SK-N-SH (cell line): ENCODE measurements at regions not wholly inside any gene's neighbourhood (a gene's known extent, or its start where the extent isn't known, plus 50 kb on each side); places are given as distances from the start of the nearest gene placed in this dataset.

Source experiments
- CTCF ChIA-PET: fragments of 300-600, 350-600 bp; formaldehyde crosslinking; extraction: SDS; loops from one replicate; lab custom pipeline; 2021; lab: Yijun Ruan, JAX
- POLR2A ChIA-PET: fragments of 350-600 bp; sonication (Branson Sonifier 250); formaldehyde crosslinking; extraction: SDS; loops from one replicate; lab custom pipeline; 2020; ENCODE audit warnings: antibody characterized with exemption, inconsistent platforms; lab: Yijun Ruan, JAX
- DNase-seq: peaks from one replicate; pipeline ENCODE4 v3.0.0; 2012
- H2AFZ ChIP-seq: fragments of 200-600 bp; sonication (generic); 2 replicates; pipeline ENCODE4 v1.8.1; 2016; ENCODE audit warnings: antibody characterized with exemption, mild to moderate bottlenecking, low read depth
- H3F3A ChIP-seq: fragments of 200-600 bp; sonication (generic); replicated peaks from 2 replicates; pipeline ENCODE3; 2016; ENCODE audit warnings: antibody characterized with exemption, mild to moderate bottlenecking; ENCODE audit not compliant: insufficient read depth
- H3K27ac ChIP-seq, 2 experiments: fragments of 200-500 bp in 1 of 2; fragments of 200-600 bp in 1 of 2; sonication (Bioruptor generic) in 1 of 2; sonication (generic), shearing (Covaris generic) in 1 of 2; 2 replicates each; pipeline versions ENCODE4 v1.5.1 to v1.6.1; 2014 to 2016; ENCODE audit warnings: low read depth in 2 of 2, inconsistent platforms in 1 of 2, low read length in 1 of 2, mild to moderate bottlenecking in 1 of 2, mixed read lengths in 1 of 2
- H3K27me3 ChIP-seq: fragments of 200-600 bp; sonication (generic), shearing (Covaris generic); 2 replicates; pipeline ENCODE4 v1.6.1; 2016; ENCODE audit warnings: mixed run types; ENCODE audit not compliant: insufficient read depth
- H3K36me3 ChIP-seq, 2 experiments: fragments of 200-500 bp in 1 of 2; fragments of 200-600 bp in 1 of 2; sonication (Bioruptor generic) in 1 of 2; sonication (generic) in 1 of 2; replicated peaks in 1 of 2; 2 replicates each; pipeline versions ENCODE3 to v1.5.1; 2014 to 2016; ENCODE audit warnings: low read length in 1 of 2, mild to moderate bottlenecking in 1 of 2; ENCODE audit not compliant: insufficient read depth in 2 of 2, control insufficient read depth in 1 of 2
- H3K4me1 ChIP-seq, 2 experiments: fragments of 200-500 bp in 1 of 2; fragments of 200-600 bp in 1 of 2; sonication (Bioruptor generic) in 1 of 2; sonication (generic), shearing (Covaris generic) in 1 of 2; 2 replicates each; pipeline versions ENCODE4 v1.5.1 to v1.6.1; 2014 to 2016; ENCODE audit warnings: low read depth in 1 of 2, low read length in 1 of 2, mixed run types in 1 of 2; ENCODE audit not compliant: insufficient read depth in 2 of 2, control insufficient read depth in 1 of 2
- H3K4me2 ChIP-seq: fragments of 200-600 bp; sonication (generic), shearing (Covaris generic); 2 replicates; pipeline ENCODE4 v1.6.1; 2017; ENCODE audit warnings: mixed run types
- H3K4me3 ChIP-seq, 2 experiments: fragments of 200-500 bp in 1 of 2; fragments of 200-600 bp in 1 of 2; sonication (Bioruptor generic) in 1 of 2; sonication (generic), shearing (Covaris generic) in 1 of 2; 2 replicates each; pipeline versions ENCODE4 v1.5.1 to v1.8.1; 2014 to 2016; ENCODE audit warnings: low read depth in 2 of 2, inconsistent platforms in 1 of 2, low read length in 1 of 2, mild to moderate bottlenecking in 1 of 2, mixed read lengths in 1 of 2, moderate library complexity in 1 of 2
- H3K79me2 ChIP-seq: fragments of 200-600 bp; sonication (generic); 2 replicates; pipeline ENCODE4 v1.8.1; 2017; ENCODE audit warnings: mild to moderate bottlenecking; ENCODE audit not compliant: insufficient read depth
- H3K9ac ChIP-seq: fragments of 200-600 bp; sonication (generic); 2 replicates; pipeline ENCODE4 v1.6.1; 2017; ENCODE audit warnings: mixed run types
- H3K9me2 ChIP-seq: fragments of 200-600 bp; sonication (generic); 2 replicates; pipeline ENCODE4 v1.6.1; 2017; ENCODE audit warnings: mixed run types
- H3K9me3 ChIP-seq: fragments of 200-600 bp; sonication (generic); 2 replicates; pipeline ENCODE4 v1.6.1; 2017; ENCODE audit warnings: mixed run types, mild to moderate bottlenecking, moderate library complexity
- H4K20me1 ChIP-seq: fragments of 200-600 bp; sonication (generic); 2 replicates; pipeline ENCODE4 v1.6.1; 2017; ENCODE audit warnings: mild to moderate bottlenecking, mixed run types; ENCODE audit not compliant: insufficient read depth
- ELF1 ChIP-seq: IDR thresholded peaks from 2 replicates; pipeline ENCODE4 v1.4.0; 2012
- EP300 ChIP-seq, 2 experiments: IDR thresholded peaks; 2 replicates each; pipeline versions ENCODE4 v1.4.0 to v1.6.1; 2012; ENCODE audit warnings: borderline replicate concordance in 1 of 2, low read depth in 1 of 2, low read length in 1 of 2
- FOSL2 ChIP-seq: IDR thresholded peaks from 2 replicates; pipeline ENCODE4 v1.4.0; 2012; ENCODE audit warnings: low read depth, mild to moderate bottlenecking, moderate library complexity, borderline replicate concordance
- FOXM1 ChIP-seq: IDR thresholded peaks from 2 replicates; pipeline ENCODE4 v1.4.0; 2012; ENCODE audit warnings: low read depth, mild to moderate bottlenecking
- GABPA ChIP-seq: IDR thresholded peaks from 2 replicates; pipeline ENCODE4 v1.4.0; 2012; ENCODE audit warnings: low read depth, mild to moderate bottlenecking
- GATA2 ChIP-seq: sonication (generic); formaldehyde crosslinking; IDR thresholded peaks from 2 replicates; pipeline ENCODE4 v1.5.0; 2020; ENCODE audit warnings: mild to moderate bottlenecking, missing genetic modification reagents
- IRF3 ChIP-seq: fragments of 150-350 bp; IDR thresholded peaks from 2 replicates; pipeline ENCODE4 v1.6.1; 2016; ENCODE audit warnings: mild to moderate bottlenecking, low read depth, low read length
- JUND ChIP-seq: IDR thresholded peaks from 2 replicates; pipeline ENCODE4 v1.4.0; 2012
- MEF2A ChIP-seq: IDR thresholded peaks from 2 replicates; pipeline ENCODE4 v1.4.0; 2012; ENCODE audit warnings: low read depth, borderline replicate concordance
- NFIC ChIP-seq: IDR thresholded peaks from 2 replicates; pipeline ENCODE4 v1.4.0; 2012; ENCODE audit warnings: borderline replicate concordance
- POLR2AphosphoS5 ChIP-seq: IDR thresholded peaks from 2 replicates; pipeline ENCODE4 v1.6.1; 2012; ENCODE audit warnings: low read depth, low read length
- RAD21 ChIP-seq: IDR thresholded peaks from 2 replicates; pipeline ENCODE4 v1.6.1; 2012; ENCODE audit warnings: mild to moderate bottlenecking, low read length
- REST ChIP-seq: IDR thresholded peaks from 2 replicates; pipeline ENCODE4 v1.6.1; 2012; ENCODE audit warnings: mild to moderate bottlenecking, low read depth, low read length, moderate library complexity
- RXRA ChIP-seq: IDR thresholded peaks from 2 replicates; pipeline ENCODE4 v1.4.0; 2012; ENCODE audit warnings: low read depth, mild to moderate bottlenecking, borderline replicate concordance
- SMC3 ChIP-seq: IDR thresholded peaks from 2 replicates; pipeline ENCODE4 v1.6.1; 2012; ENCODE audit warnings: low read depth, low read length, improper control_type of control experiment
- USF2 ChIP-seq: fragments of 150-350 bp; IDR thresholded peaks from 2 replicates; pipeline ENCODE4 v1.6.1; 2017; ENCODE audit warnings: antibody characterized with exemption, low read length, low read depth, borderline replicate concordance
- YY1 ChIP-seq: IDR thresholded peaks from 2 replicates; pipeline ENCODE4 v1.4.0; 2012; ENCODE audit warnings: low read depth, mild to moderate bottlenecking
- WGBS: methylation state at CpG from one replicate; pipeline ENCODE4 v1.1.6; 2017; ENCODE audit warnings: low lambda C conversion rate; 5-methylcytosine and 5-hydroxymethylcytosine counted together
- TF ChIP-seq, protein P1 (sequence below): fragments of 200-600 bp; sonication (generic); IDR thresholded peaks from 2 replicates; pipeline ENCODE4 v1.6.1; 2017; ENCODE audit warnings: antibody characterized with exemption, mild to moderate bottlenecking, moderate library complexity

DNA sequence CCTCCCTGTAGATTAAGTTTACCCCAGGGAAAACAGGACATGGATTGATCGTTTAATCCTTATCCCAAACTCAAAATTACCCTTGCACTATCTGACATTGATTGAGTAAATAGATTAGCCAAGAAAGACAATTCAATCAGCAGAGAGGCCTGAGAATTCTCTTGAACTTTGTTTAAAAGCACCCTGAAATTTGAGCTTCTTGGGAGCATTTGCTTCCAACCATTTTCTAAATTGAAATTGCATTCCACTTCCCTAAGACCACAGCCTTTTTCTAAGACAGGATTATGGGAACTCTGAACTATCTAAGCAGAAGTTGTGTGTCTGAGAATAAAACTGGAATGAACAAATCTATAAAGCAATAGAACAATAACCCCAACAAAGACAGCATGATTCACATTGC is 76.6 kb upstream of the TNRC6A start:
- Histone ChIP-seq H3K9me2 (no peaks in the 10 kb centered on the region), H3F3A (peaks cover 4% of the 10 kb centered on the region), H3K4me3 (no peak overlapping the region), H3K4me2 (no peak overlapping the region), H2AFZ (peak overlapping the region; percentile 54; the same call in 1 of the 2 replicates), H3K9me3 (no peaks in the 10 kb centered on the region), H3K79me2 (no peaks in the 10 kb centered on the region), H3K27ac (peak overlapping the region; percentile 1 to 32; a peak in 2 of 4 replicates), H4K20me1 (no peaks in the 10 kb centered on the region), H3K36me3 (no peaks in the 10 kb centered on the region)
- ChIA-PET CTCF (interaction anchor here (1.5 kb wide), 1 partner anchor 16 kb away, joined by 3 read pairs; no protein-coding TSS in a partner anchor), POLR2A (no interaction called here)
- TF ChIP-seq SMC3: no peak
- TF ChIP-seq EP300 (IDR thresholded peaks at IDR 0.05; ENCODE audit: borderline replicate concordance in 1 of 2, low read depth in 1 of 2, low read length in 1 of 2): no peak
- no peak for TF ChIP-seq FOXM1
- no peak for TF ChIP-seq REST
- no peak for TF ChIP-seq NFIC
- no peak for TF ChIP-seq ELF1
- TF ChIP-seq, protein P1, sequence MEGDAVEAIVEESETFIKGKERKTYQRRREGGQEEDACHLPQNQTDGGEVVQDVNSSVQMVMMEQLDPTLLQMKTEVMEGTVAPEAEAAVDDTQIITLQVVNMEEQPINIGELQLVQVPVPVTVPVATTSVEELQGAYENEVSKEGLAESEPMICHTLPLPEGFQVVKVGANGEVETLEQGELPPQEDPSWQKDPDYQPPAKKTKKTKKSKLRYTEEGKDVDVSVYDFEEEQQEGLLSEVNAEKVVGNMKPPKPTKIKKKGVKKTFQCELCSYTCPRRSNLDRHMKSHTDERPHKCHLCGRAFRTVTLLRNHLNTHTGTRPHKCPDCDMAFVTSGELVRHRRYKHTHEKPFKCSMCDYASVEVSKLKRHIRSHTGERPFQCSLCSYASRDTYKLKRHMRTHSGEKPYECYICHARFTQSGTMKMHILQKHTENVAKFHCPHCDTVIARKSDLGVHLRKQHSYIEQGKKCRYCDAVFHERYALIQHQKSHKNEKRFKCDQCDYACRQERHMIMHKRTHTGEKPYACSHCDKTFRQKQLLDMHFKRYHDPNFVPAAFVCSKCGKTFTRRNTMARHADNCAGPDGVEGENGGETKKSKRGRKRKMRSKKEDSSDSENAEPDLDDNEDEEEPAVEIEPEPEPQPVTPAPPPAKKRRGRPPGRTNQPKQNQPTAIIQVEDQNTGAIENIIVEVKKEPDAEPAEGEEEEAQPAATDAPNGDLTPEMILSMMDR: no peak
- no peak for TF ChIP-seq USF2
- TF ChIP-seq RXRA: no peak
- no peak for TF ChIP-seq YY1
- TF ChIP-seq FOSL2: no peak
- no peak for TF ChIP-seq GATA2 (CRISPR knock-in tag)
- TF ChIP-seq POLR2AphosphoS5: no peak
- no peak for TF ChIP-seq RAD21
- no peak for TF ChIP-seq JUND
- TF ChIP-seq GABPA: no peak
- TF ChIP-seq MEF2A: no peak
- TF ChIP-seq IRF3: no peak
- TF ChIP-seq, all 33 proteins: peak for 0
- whole genome bisulfite sequencing: 29% methylated on average over 1 of the region's 1 CpG
- no peak for DNase-seq
- peaks cover 3 to 4% of the 10 kb centered on the region in 2 experiments; a peak in 2 of 4 replicates for H3K4me1 ChIP-seq
- no peaks in the 10 kb centered on the region for H3K27me3 ChIP-seq
- no peak overlapping the region for H3K9ac ChIP-seq
